ENCODE measurements at regions not wholly inside any gene's neighbourhood (a gene's known extent, or its start where the extent isn't known, plus 50 kb on each side); places are given as distances from the start of the nearest gene placed in this dataset.

DNA sequence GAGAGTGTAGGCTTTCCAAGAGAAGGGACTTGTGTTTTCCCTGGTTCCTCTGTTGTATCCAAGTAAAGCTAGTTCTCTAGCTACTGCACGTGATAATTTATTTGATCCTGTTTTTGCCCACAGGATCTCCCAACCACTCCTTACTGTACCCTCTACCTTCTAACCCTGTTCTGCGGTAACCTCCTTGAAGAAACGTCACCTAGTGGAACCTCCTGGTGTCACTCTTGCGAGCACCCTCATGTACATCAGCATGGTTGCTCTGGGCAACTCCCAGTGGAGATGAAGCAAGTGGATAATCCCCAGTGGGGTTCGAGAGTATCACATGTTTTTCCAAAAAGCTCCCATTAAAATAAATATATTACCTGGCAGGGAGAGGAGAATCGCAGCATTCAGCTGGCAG is 108.9 kb upstream of the CLMP start:
- Histone ChIP-seq H3K36me3 (ENCODE audit: control insufficient read depth in 2 of 2, insufficient read depth in 2 of 2, low read length in 2 of 2) (no peaks in the 10 kb centered on the region), H3K4me3 (ENCODE audit: low read length in 2 of 2) (no peak overlapping the region), H3K9me3 (ENCODE audit: control insufficient read depth in 2 of 2, low read length in 2 of 2) (no peaks in the 10 kb centered on the region), H3K4me1 (ENCODE audit: control insufficient read depth, insufficient read depth, low read length) (peaks cover 12% of the 10 kb centered on the region), H3K9ac (ENCODE audit: low read length in 2 of 2) (no peak overlapping the region), H3K27me3 (ENCODE audit: control insufficient read depth in 1 of 2, insufficient read depth in 2 of 2, low read length in 2 of 2) (peaks cover 4 to 11% of the 10 kb centered on the region in 2 donors), H3K27ac (ENCODE audit: low read length) (no peak overlapping the region)

- Histone ChIP-seq H3K9me3 (ENCODE audit: control insufficient read depth in 2 of 2, low read length in 2 of 2) (no peaks in the 10 kb centered on the region), H3K36me3 (ENCODE audit: control insufficient read depth in 2 of 2, insufficient read depth in 2 of 2, low read length in 2 of 2) (no peaks in the 10 kb centered on the region), H3K4me3 (ENCODE audit: low read length in 2 of 2) (no peak overlapping the region), H3K27ac (ENCODE audit: low read length) (no peak overlapping the region), H3K4me1 (ENCODE audit: control insufficient read depth, insufficient read depth, low read length) (peaks cover 12% of the 10 kb centered on the region), H3K27me3 (ENCODE audit: control insufficient read depth in 1 of 2, insufficient read depth in 2 of 2, low read length in 2 of 2) (peaks cover 6 to 12% of the 10 kb centered on the region in 2 donors), H3K9ac (ENCODE audit: low read length in 2 of 2) (no peak overlapping the region)
Measured at GRCh38 chr11:123302751-123303195, 107.7 kb upstream of the CLMP start.

DNA sequence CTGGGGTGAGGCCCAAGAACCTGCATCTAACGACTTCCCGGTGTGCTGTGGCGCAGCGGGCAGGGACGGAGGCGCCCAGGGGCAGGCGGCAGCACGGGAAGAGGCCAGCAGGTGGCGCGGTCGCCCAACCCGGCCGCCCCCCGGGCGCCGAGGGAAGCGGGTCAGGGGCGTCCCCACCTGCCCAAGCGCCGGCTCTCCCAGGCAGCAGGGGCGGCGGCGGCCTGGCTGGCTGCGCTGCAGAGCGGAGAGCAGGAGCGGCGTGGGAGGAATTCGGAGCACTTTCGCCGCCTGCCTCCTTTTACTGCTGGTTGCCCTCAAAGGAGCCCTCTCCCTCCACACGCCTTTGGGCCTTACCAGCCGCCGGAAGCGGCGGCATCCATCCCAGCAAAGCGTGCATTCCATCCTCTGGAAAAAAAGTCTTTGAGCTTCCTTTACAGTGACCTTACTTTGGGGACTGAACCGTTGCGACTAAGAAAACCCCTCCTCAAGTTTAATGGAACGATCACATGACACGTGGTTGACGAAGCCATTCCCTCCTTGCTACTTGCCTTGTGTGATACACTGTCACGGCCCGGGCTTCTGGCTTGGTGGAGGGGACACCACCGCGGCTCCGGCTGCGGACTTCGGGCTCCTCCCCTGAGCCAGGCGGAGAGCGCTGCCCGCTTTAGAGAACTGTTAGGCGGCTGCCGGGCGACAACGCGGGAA is 106.8 kb upstream of the CLMP start:
- no peaks in the 10 kb centered on the region for H3K9me3 ChIP-seq (ENCODE audit: control insufficient read depth in 2 of 2, low read length in 2 of 2)
- H3K27me3 ChIP-seq (ENCODE audit: control insufficient read depth in 1 of 2, insufficient read depth in 2 of 2, low read length in 2 of 2): peaks cover 11 to 15% of the 10 kb centered on the region in 2 donors
- H3K4me3 ChIP-seq (ENCODE audit: low read length in 2 of 2): peak overlapping the region; percentile 61 to 69
- peak overlapping the region; percentile 29 to 49 for H3K9ac ChIP-seq (ENCODE audit: low read length in 2 of 2)
- H3K36me3 ChIP-seq (ENCODE audit: control insufficient read depth in 2 of 2, insufficient read depth in 2 of 2, low read length in 2 of 2): no peaks in the 10 kb centered on the region
- no peak overlapping the region for H3K27ac ChIP-seq (ENCODE audit: low read length)
- peaks cover 12% of the 10 kb centered on the region for H3K4me1 ChIP-seq (ENCODE audit: control insufficient read depth, insufficient read depth, low read length)

- Histone ChIP-seq H3K4me1 (ENCODE audit: control insufficient read depth, insufficient read depth, low read length) (peaks cover 12% of the 10 kb centered on the region), H3K9ac (ENCODE audit: low read length in 2 of 2) (no peak overlapping the region), H3K27me3 (ENCODE audit: control insufficient read depth in 1 of 2, insufficient read depth in 2 of 2, low read length in 2 of 2) (peaks cover 11 to 15% of the 10 kb centered on the region in 2 donors), H3K9me3 (ENCODE audit: control insufficient read depth in 2 of 2, low read length in 2 of 2) (no peaks in the 10 kb centered on the region), H3K27ac (ENCODE audit: low read length) (no peak overlapping the region), H3K36me3 (ENCODE audit: control insufficient read depth in 2 of 2, insufficient read depth in 2 of 2, low read length in 2 of 2) (no peaks in the 10 kb centered on the region), H3K4me3 (ENCODE audit: low read length in 2 of 2) (peak overlapping the region in 1 of 2 donors; percentile 69)
Measured at GRCh38 chr11:123301013-123301591, 106.1 kb upstream of the CLMP start.

- peaks cover 11 to 15% of the 10 kb centered on the region in 2 donors for H3K27me3 ChIP-seq (ENCODE audit: control insufficient read depth in 1 of 2, insufficient read depth in 2 of 2, low read length in 2 of 2)
- no peak overlapping the region for H3K27ac ChIP-seq (ENCODE audit: low read length)
- no peak overlapping the region for H3K4me3 ChIP-seq (ENCODE audit: low read length in 2 of 2)
- H3K36me3 ChIP-seq (ENCODE audit: control insufficient read depth in 2 of 2, insufficient read depth in 2 of 2, low read length in 2 of 2): no peaks in the 10 kb centered on the region
- no peak overlapping the region for H3K9ac ChIP-seq (ENCODE audit: low read length in 2 of 2)
- no peaks in the 10 kb centered on the region for H3K9me3 ChIP-seq (ENCODE audit: control insufficient read depth in 2 of 2, low read length in 2 of 2)
- H3K4me1 ChIP-seq (ENCODE audit: control insufficient read depth, insufficient read depth, low read length): peaks cover 12% of the 10 kb centered on the region
Measured at GRCh38 chr11:123299721-123300120, 104.7 kb upstream of the CLMP start.

- no peak overlapping the region for H3K27ac ChIP-seq (ENCODE audit: low read length)
- no peaks in the 10 kb centered on the region for H3K9me3 ChIP-seq (ENCODE audit: control insufficient read depth in 2 of 2, low read length in 2 of 2)
- H3K4me3 ChIP-seq (ENCODE audit: low read length in 2 of 2): no peak overlapping the region
- peaks cover 11 to 13% of the 10 kb centered on the region in 2 donors for H3K27me3 ChIP-seq (ENCODE audit: control insufficient read depth in 1 of 2, insufficient read depth in 2 of 2, low read length in 2 of 2)
- no peak overlapping the region for H3K9ac ChIP-seq (ENCODE audit: low read length in 2 of 2)
- peaks cover 12% of the 10 kb centered on the region for H3K4me1 ChIP-seq (ENCODE audit: control insufficient read depth, insufficient read depth, low read length)
- H3K36me3 ChIP-seq (ENCODE audit: control insufficient read depth in 2 of 2, insufficient read depth in 2 of 2, low read length in 2 of 2): no peaks in the 10 kb centered on the region
Measured at GRCh38 chr11:123298488-123299447, 103.7 kb upstream of the CLMP start.

DNA sequence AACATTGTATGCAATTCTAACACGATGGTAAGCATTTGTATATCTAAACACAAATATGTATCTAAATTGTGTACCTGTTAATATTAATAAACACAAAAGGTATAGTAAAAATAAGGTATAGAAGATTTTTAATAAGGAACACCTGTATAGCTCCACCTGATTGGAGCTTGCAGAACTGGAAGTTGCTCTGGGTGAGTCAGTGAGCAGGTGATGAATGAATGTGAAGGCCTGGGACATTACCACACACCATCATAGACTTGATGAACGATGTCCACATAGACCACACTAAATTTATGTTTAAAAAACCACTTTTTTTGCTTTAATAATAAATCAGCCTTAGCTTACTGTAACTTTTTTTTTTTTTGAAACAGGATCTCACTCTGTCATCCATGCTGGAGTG is 97.6 kb upstream of the CLMP start:
- H3K4me1 ChIP-seq (ENCODE audit: control insufficient read depth, insufficient read depth, low read length): no peaks in the 10 kb centered on the region

DNA sequence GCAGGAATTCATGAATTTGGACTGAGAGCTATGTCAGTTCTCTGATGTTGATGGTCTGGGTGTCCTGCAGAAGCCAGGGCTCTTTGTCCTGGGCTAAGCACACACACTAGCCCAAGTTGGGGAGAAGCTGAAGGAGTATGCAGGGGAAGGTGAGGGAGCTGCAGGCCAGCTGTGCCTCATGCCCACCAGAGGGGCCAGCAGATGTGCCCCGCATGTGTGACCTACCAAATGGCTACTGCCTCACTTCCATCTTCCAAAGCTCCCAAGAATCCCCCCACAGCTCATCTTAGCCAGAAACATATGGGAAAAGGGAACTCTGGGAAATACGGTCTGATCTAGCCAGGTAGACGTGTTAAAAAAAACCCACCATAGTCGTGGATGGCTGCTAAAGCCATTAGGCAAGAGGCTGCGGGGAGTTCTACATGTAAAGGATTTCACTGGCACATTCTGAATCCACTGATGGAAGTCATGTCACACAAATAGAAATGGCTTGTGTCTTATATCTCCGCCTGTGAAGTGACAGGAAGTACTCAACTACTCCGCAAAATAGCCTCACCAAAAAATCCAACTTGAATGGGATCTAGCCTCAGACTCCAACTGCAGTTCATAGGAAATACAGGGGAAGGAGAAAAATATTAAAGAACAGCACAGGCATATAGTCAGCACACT is 96.3 kb upstream of the CLMP start:
- H3K4me3 ChIP-seq (ENCODE audit: low read length in 2 of 2): no peak overlapping the region
- H3K4me1 ChIP-seq (ENCODE audit: control insufficient read depth, insufficient read depth, low read length): no peaks in the 10 kb centered on the region
- H3K9me3 ChIP-seq (ENCODE audit: control insufficient read depth in 2 of 2, low read length in 2 of 2): no peaks in the 10 kb centered on the region
- H3K9ac ChIP-seq (ENCODE audit: low read length in 2 of 2): no peak overlapping the region
- peaks cover 0 to 2% of the 10 kb centered on the region in 2 donors for H3K27me3 ChIP-seq (ENCODE audit: control insufficient read depth in 1 of 2, insufficient read depth in 2 of 2, low read length in 2 of 2)
- no peak overlapping the region for H3K27ac ChIP-seq (ENCODE audit: low read length)
- no peaks in the 10 kb centered on the region for H3K36me3 ChIP-seq (ENCODE audit: control insufficient read depth in 2 of 2, insufficient read depth in 2 of 2, low read length in 2 of 2)

More for the DNA sequence above, 97.6 kb upstream of the CLMP start:
- Histone ChIP-seq H3K9ac (ENCODE audit: low read length in 2 of 2) (no peak overlapping the region), H3K27ac (ENCODE audit: low read length) (no peak overlapping the region), H3K9me3 (ENCODE audit: control insufficient read depth in 2 of 2, low read length in 2 of 2) (no peaks in the 10 kb centered on the region), H3K4me3 (ENCODE audit: low read length in 2 of 2) (no peak overlapping the region), H3K36me3 (ENCODE audit: control insufficient read depth in 2 of 2, insufficient read depth in 2 of 2, low read length in 2 of 2) (no peaks in the 10 kb centered on the region), H3K27me3 (ENCODE audit: control insufficient read depth in 1 of 2, insufficient read depth in 2 of 2, low read length in 2 of 2) (peaks cover 2 to 3% of the 10 kb centered on the region in 2 donors)

DNA sequence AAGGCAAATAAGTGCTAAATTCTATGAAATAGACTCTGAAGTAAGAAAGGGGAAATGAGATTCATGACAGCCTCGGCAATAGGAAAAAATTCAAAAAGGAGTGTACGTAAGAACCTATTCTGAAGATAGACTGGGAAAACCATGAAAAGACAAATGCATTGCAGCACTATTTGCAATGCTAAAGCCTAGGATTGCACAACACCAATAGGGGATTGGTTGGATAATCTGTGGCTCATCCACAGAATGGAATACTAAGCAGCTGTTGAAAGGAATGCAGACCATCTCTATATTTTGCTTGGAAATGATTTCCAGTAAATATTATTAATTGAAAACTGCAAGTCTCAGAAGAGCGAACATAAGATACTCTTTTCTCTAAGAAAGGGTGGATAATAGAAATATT is 91.7 kb upstream of the CLMP start:
- no peak overlapping the region for H3K27ac ChIP-seq (ENCODE audit: low read length)
- no peaks in the 10 kb centered on the region for H3K36me3 ChIP-seq (ENCODE audit: control insufficient read depth in 2 of 2, insufficient read depth in 2 of 2, low read length in 2 of 2)
- H3K4me1 ChIP-seq (ENCODE audit: control insufficient read depth, insufficient read depth, low read length): no peaks in the 10 kb centered on the region
- no peak overlapping the region for H3K4me3 ChIP-seq (ENCODE audit: low read length in 2 of 2)
- no peak overlapping the region for H3K9ac ChIP-seq (ENCODE audit: low read length in 2 of 2)
- no peaks in the 10 kb centered on the region for H3K9me3 ChIP-seq (ENCODE audit: control insufficient read depth in 2 of 2, low read length in 2 of 2)
- H3K27me3 ChIP-seq (ENCODE audit: control insufficient read depth in 1 of 2, insufficient read depth in 2 of 2, low read length in 2 of 2): peaks cover 0 to 4% of the 10 kb centered on the region in 2 donors

GRCh38 chr11:123286255-123286654 is 91.2 kb upstream of the CLMP start:
- H3K9me3 ChIP-seq (ENCODE audit: control insufficient read depth in 2 of 2, low read length in 2 of 2): no peaks in the 10 kb centered on the region

More at GRCh38 chr11:123286255-123286654, 91.2 kb upstream of the CLMP start:
- Histone ChIP-seq H3K27me3 (ENCODE audit: control insufficient read depth in 1 of 2, insufficient read depth in 2 of 2, low read length in 2 of 2) (peaks cover 0 to 4% of the 10 kb centered on the region in 2 donors), H3K4me3 (ENCODE audit: low read length in 2 of 2) (no peak overlapping the region), H3K4me1 (ENCODE audit: control insufficient read depth, insufficient read depth, low read length) (no peaks in the 10 kb centered on the region), H3K9ac (ENCODE audit: low read length in 2 of 2) (no peak overlapping the region), H3K27ac (ENCODE audit: low read length) (no peak overlapping the region), H3K36me3 (ENCODE audit: control insufficient read depth in 2 of 2, insufficient read depth in 2 of 2, low read length in 2 of 2) (no peaks in the 10 kb centered on the region)

All from stomach smooth muscle (tissue), 2 donors.